GM12878 (cell line): ENCODE measurements at regions not wholly inside any gene's neighbourhood (a gene's known extent, or its start where the extent isn't known, plus 50 kb on each side); places are given as distances from the start of the nearest gene placed in this dataset.

Source experiments
- ATAC-seq: fragments of 200-7000 bp; cut with Tn5 transposase; 3 replicates; pipeline ENCODE4 v1.9.1; 2020; ENCODE audit warnings: mild to moderate bottlenecking, moderate library complexity
- BruUV-seq: library from RNA; stranded (reverse); fragments of 400-500 nt; replicated peaks from 2 replicates; lab custom pipeline; 2021; lab: Mats Ljungman, UMichigan
- CTCF ChIA-PET: fragments of 300-600 bp; sonication (Branson Sonifier 250); formaldehyde crosslinking; extraction: SDS; loops from one replicate; lab custom pipeline; 2021; ENCODE audit warnings: inconsistent platforms; lab: Yijun Ruan, JAX
- POLR2A ChIA-PET: fragments of 350-600 bp; formaldehyde crosslinking; extraction: SDS; loops from one replicate; lab custom pipeline; 2021; ENCODE audit warnings: inconsistent platforms; lab: Charles Lee
- RAD21 ChIA-PET: fragments of 300-600 bp; sonication (Branson Sonifier 250); formaldehyde crosslinking; loops from one replicate; lab custom pipeline; 2023; ENCODE audit warnings: antibody characterized with exemption; ENCODE audit not compliant: unreplicated experiment; lab: Charles Lee
- SMC1A ChIA-PET: fragments of 300-600 bp; sonication (Branson Sonifier 250); formaldehyde crosslinking; loops from one replicate; lab custom pipeline; 2023; ENCODE audit not compliant: unreplicated experiment, uncharacterized antibody; lab: Charles Lee
- DNase-seq: peaks from one replicate; pipeline ENCODE4 v3.0.0-alpha.2; 2011; ENCODE audit warnings: low read depth, low spot score
- FAIRE-seq: peaks from 3 replicates; lab custom pipeline; 2011; peaks lifted over from hg19 to GRCh38; lab: Jason Lieb, UNC
- H2AFZ ChIP-seq: 2 replicates; pipeline ENCODE4 v1.6.0; 2011; ENCODE audit warnings: low read depth, low read length, control low read depth; ENCODE audit not compliant: control insufficient read depth
- H3K27ac ChIP-seq: 2 replicates; pipeline ENCODE4 v1.5.1; 2011; ENCODE audit warnings: control low read depth; ENCODE audit not compliant: control insufficient read depth, insufficient read depth
- H3K27me3 ChIP-seq, 2 experiments: replicated peaks in 1 of 2; 2 replicates each; pipeline versions ENCODE4 v1.6.0 to v1.6.1; 2011; ENCODE audit warnings: low read length in 1 of 2; ENCODE audit not compliant: control insufficient read depth in 2 of 2, insufficient read depth in 2 of 2
- H3K36me3 ChIP-seq, 2 experiments: 2 replicates each; pipeline ENCODE4 v1.5.1; 2011; ENCODE audit warnings: low read length in 1 of 2; ENCODE audit not compliant: control insufficient read depth in 2 of 2, insufficient read depth in 2 of 2
- H3K4me1 ChIP-seq: 2 replicates; pipeline ENCODE4 v1.6.1; 2011; ENCODE audit warnings: mild to moderate bottlenecking, low read length, moderate library complexity, mixed read lengths; ENCODE audit not compliant: control insufficient read depth, insufficient read depth
- H3K4me2 ChIP-seq: 2 replicates; pipeline ENCODE4 v1.6.0; 2011; ENCODE audit warnings: control low read depth; ENCODE audit not compliant: control insufficient read depth, insufficient read depth
- H3K4me3 ChIP-seq: fragments of 200-600 bp; sonication (generic); 2 replicates; pipeline ENCODE4 v1.5.1; 2016
- H3K79me2 ChIP-seq: 2 replicates; pipeline ENCODE4 v1.6.0; 2011; ENCODE audit warnings: low read length; ENCODE audit not compliant: control insufficient read depth, insufficient read depth
- H3K9ac ChIP-seq: 2 replicates; pipeline ENCODE4 v1.8.0; 2011; ENCODE audit warnings: low read length, control low read depth, mixed read lengths; ENCODE audit not compliant: control insufficient read depth, insufficient read depth
- H3K9me3 ChIP-seq: replicated peaks from 3 replicates; pipeline ENCODE4 v1.5.1; 2011; ENCODE audit warnings: mild to moderate bottlenecking, low read length; ENCODE audit not compliant: control insufficient read depth, insufficient read depth
- H4K20me1 ChIP-seq: 2 replicates; pipeline ENCODE4 v1.6.0; 2011; ENCODE audit not compliant: control insufficient read depth, insufficient read depth
- CBX3 ChIP-seq: fragments of 200-600 bp; sonication (generic); IDR thresholded peaks from 2 replicates; pipeline ENCODE4 v1.6.1; 2016; ENCODE audit warnings: low read depth, borderline replicate concordance
- EED ChIP-seq: sonication (generic); IDR thresholded peaks from 2 replicates; pipeline ENCODE4 v1.6.1; 2016; ENCODE audit warnings: antibody characterized with exemption, low read depth
- IRF4 ChIP-seq: IDR thresholded peaks from 2 replicates; pipeline ENCODE4 v1.6.1; 2011; ENCODE audit warnings: low read depth, low read length
- KDM1A ChIP-seq: fragments of 200-600 bp; sonication (generic); IDR thresholded peaks from 2 replicates; pipeline ENCODE4 v1.6.1; 2016; ENCODE audit warnings: borderline replicate concordance
- MTA2 ChIP-seq: fragments of 450-650 bp; IDR thresholded peaks from 2 replicates; pipeline ENCODE4 v1.6.1; 2016; ENCODE audit warnings: low read depth, mild to moderate bottlenecking, moderate library complexity
- NRF1 ChIP-seq: conservative IDR thresholded peaks from 2 replicates; pipeline ENCODE4 v1.6.1; 2011; ENCODE audit warnings: mild to moderate bottlenecking, low read depth, low read length, improper control_type of control experiment
- SMARCA5 ChIP-seq: fragments of 450-650 bp; IDR thresholded peaks from 2 replicates; pipeline ENCODE4 v1.6.1; 2017; ENCODE audit warnings: mild to moderate bottlenecking
- TAF1 ChIP-seq: IDR thresholded peaks from 2 replicates; pipeline ENCODE4 v1.6.1; 2011; ENCODE audit warnings: mild to moderate bottlenecking, low read depth, low read length, borderline replicate concordance
- ZNF207 ChIP-seq: fragments of 450-650 bp; IDR thresholded peaks from 2 replicates; pipeline ENCODE4 v1.6.1; 2014; ENCODE audit warnings: antibody characterized with exemption, mild to moderate bottlenecking, borderline replicate concordance
- ZNF622 ChIP-seq: fragments of 450-650 bp; IDR thresholded peaks from 2 replicates; pipeline ENCODE4 v1.6.1; 2017; ENCODE audit warnings: mild to moderate bottlenecking, inconsistent platforms
- ZSCAN29 ChIP-seq: fragments of 450-650 bp; IDR thresholded peaks from 2 replicates; pipeline ENCODE4 v1.6.1; 2017; ENCODE audit warnings: mild to moderate bottlenecking, moderate library complexity
- WGBS: methylation state at CpG from one replicate; pipeline ENCODE4 v1.1.6; 2016; ENCODE audit warnings: low lambda C conversion rate; ENCODE audit not compliant: insufficient replicate concordance, insufficient coverage; ENCODE audit errors: missing lambda C conversion rate; 5-methylcytosine and 5-hydroxymethylcytosine counted together
- in situ Hi-C: fragments of 300-500 bp; cut with MboI; formaldehyde crosslinking; loops from 9 replicates; pipeline ENCODE4 v1.14.3; 2018; ENCODE audit warnings: mixed read lengths
- intact Hi-C: fragments of 100-400 bp; cut with micrococcal nuclease; formaldehyde crosslinking; loops from one replicate; pipeline ENCODE4 v1.14.2; 2022; ENCODE audit not compliant: unreplicated experiment
- TF ChIP-seq, protein P1 (sequence below): IDR thresholded peaks from 2 replicates; pipeline ENCODE4 v1.6.1; 2012; ENCODE audit warnings: low read length, inconsistent platforms
- TF ChIP-seq, protein P2 (sequence below): IDR thresholded peaks from 2 replicates; pipeline ENCODE4 v1.6.1; 2011; ENCODE audit warnings: borderline replicate concordance, low read depth, mild to moderate bottlenecking, moderate library complexity, mixed read lengths, low read length; ENCODE audit not compliant: insufficient read depth; ENCODE audit errors: extremely low read length

DNA sequence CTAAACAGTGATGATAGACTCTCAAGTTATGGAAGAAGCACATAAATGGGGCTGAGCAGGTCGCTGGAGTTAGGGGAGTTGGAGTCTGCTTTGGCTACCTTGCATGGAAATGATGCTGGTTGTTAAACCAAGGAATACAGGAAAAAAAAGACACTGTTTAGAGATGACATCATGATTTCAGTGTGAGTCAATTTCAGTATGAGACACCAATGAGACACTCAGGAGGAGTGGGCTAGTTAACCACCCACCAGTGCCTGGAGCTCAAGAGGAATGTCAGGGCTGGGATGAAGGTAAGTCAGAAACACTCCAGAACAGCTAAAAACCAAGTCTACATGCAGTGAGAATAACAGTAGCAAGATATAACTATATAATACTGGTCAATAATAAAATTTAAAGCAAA is 303.6 kb downstream of the SOX11 start:
- H3K79me2 ChIP-seq = no peaks in the 10 kb centered on the region

More for the DNA sequence above, 303.6 kb downstream of the SOX11 start:
- H3K4me2 ChIP-seq = no peak overlapping the region
- FAIRE-seq = no peak
- in situ Hi-C loops = no loop called here
- no peaks in the 10 kb centered on the region for H3K27me3 ChIP-seq
- H2AFZ ChIP-seq = no peak overlapping the region
- H3K36me3 ChIP-seq = no peaks in the 10 kb centered on the region
- no peak for ATAC-seq
- SMC1A ChIA-PET = interaction anchor here (1.4 kb wide), 1 partner anchor 11 kb away, joined by 3 read pairs; no protein-coding TSS in a partner anchor
- DNase-seq = no peak
- H4K20me1 ChIP-seq = no peaks in the 10 kb centered on the region
- no peaks in the 10 kb centered on the region for H3K9me3 ChIP-seq
- no peak overlapping the region for H3K27ac ChIP-seq
- no peaks in the 10 kb centered on the region for H3K4me1 ChIP-seq
- RAD21 ChIA-PET = no interaction called here
- no peak for TF ChIP-seq KDM1A
- no peak for TF ChIP-seq ZNF207
- no peak for TF ChIP-seq MTA2
- TF ChIP-seq SMARCA5 = no peak
- TF ChIP-seq, protein P1, sequence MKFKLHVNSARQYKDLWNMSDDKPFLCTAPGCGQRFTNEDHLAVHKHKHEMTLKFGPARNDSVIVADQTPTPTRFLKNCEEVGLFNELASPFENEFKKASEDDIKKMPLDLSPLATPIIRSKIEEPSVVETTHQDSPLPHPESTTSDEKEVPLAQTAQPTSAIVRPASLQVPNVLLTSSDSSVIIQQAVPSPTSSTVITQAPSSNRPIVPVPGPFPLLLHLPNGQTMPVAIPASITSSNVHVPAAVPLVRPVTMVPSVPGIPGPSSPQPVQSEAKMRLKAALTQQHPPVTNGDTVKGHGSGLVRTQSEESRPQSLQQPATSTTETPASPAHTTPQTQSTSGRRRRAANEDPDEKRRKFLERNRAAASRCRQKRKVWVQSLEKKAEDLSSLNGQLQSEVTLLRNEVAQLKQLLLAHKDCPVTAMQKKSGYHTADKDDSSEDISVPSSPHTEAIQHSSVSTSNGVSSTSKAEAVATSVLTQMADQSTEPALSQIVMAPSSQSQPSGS = no peak
- TF ChIP-seq, protein P2, sequence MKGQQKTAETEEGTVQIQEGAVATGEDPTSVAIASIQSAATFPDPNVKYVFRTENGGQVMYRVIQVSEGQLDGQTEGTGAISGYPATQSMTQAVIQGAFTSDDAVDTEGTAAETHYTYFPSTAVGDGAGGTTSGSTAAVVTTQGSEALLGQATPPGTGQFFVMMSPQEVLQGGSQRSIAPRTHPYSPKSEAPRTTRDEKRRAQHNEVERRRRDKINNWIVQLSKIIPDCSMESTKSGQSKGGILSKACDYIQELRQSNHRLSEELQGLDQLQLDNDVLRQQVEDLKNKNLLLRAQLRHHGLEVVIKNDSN = no peak
- no peak for TF ChIP-seq ZSCAN29
- TF ChIP-seq NRF1 = no peak
- TF ChIP-seq TAF1 = no peak
- TF ChIP-seq CBX3 = no peak
- TF ChIP-seq IRF4 = no peak
- TF ChIP-seq EED = no peak
- TF ChIP-seq ZNF622 = no peak
- intact Hi-C loops = no loop called here
- CTCF ChIA-PET = no interaction called here
- H3K4me3 ChIP-seq = no peak overlapping the region
- no TSS peak for BruUV-seq
- WGBS = 0% methylated on average over 1 of the region's 1 CpG
- no peak overlapping the region for H3K9ac ChIP-seq
- POLR2A ChIA-PET = no interaction called here
